HepG2 (cell line): ENCODE measurements at regions not wholly inside any gene's neighbourhood (a gene's known extent, or its start where the extent isn't known, plus 50 kb on each side); places are given as distances from the start of the nearest gene placed in this dataset.

Experiments used
- ATAC-seq: fragments of 200-7000 bp; cut with Tn5 transposase; 3 replicates; pipeline ENCODE4 v1.9.1; 2020; ENCODE audit warnings: mild to moderate bottlenecking, moderate library complexity
- BruUV-seq: library from RNA; stranded (reverse); fragments of 400-500 nt; replicated peaks from 2 replicates; lab custom pipeline; 2021; lab: Mats Ljungman, UMichigan
- CTCF ChIA-PET: fragments of 300-600 bp; formaldehyde crosslinking; extraction: SDS; loops from one replicate; lab custom pipeline; 2021; ENCODE audit warnings: low total read pairs, inconsistent platforms, low intra/inter-chr PET ratio; lab: Yijun Ruan, JAX
- POLR2A ChIA-PET: fragments of 350-600 bp; sonication (Branson Sonifier 250); formaldehyde crosslinking; loops from one replicate; lab custom pipeline; 2020; ENCODE audit warnings: antibody characterized with exemption, inconsistent platforms; lab: Yijun Ruan, JAX
- DNase-seq: peaks from one replicate; pipeline ENCODE4 v3.0.0-alpha.2; 2015; ENCODE audit warnings: low spot score
- FAIRE-seq: peaks from 3 replicates; lab custom pipeline; 2011; peaks lifted over from hg19 to GRCh38; lab: Jason Lieb, UNC
- H2AFZ ChIP-seq: one replicate; pipeline ENCODE4 v1.6.1; 2011; ENCODE audit warnings: low read length, inconsistent platforms
- H3K27ac ChIP-seq: fragments of 300-600 bp; 3 replicates; pipeline ENCODE4 v1.8.0; 2011; ENCODE audit warnings: mixed run types, mild to moderate bottlenecking, mixed read lengths, low read length, inconsistent platforms; ENCODE audit not compliant: insufficient read depth; ENCODE audit errors: extremely low read length
- H3K27me3 ChIP-seq, 2 experiments: fragments of 200-600 bp in 1 of 2; 2 replicates in 1 of 2; 3 replicates in 1 of 2; pipeline versions ENCODE4 v1.6.0 to v1.8.0; 2011; ENCODE audit warnings: low read length in 2 of 2, mild to moderate bottlenecking in 2 of 2, moderate library complexity in 2 of 2, inconsistent platforms in 1 of 2; ENCODE audit not compliant: insufficient read depth in 2 of 2, control insufficient read depth in 1 of 2
- H3K36me3 ChIP-seq, 2 experiments: fragments of 200-600 bp in 1 of 2; replicated peaks in 1 of 2; 2 replicates in 1 of 2; 3 replicates in 1 of 2; pipeline versions ENCODE4 v1.5.1 to v1.8.0; 2011; ENCODE audit warnings: low read length in 2 of 2, inconsistent platforms in 1 of 2; ENCODE audit not compliant: insufficient read depth in 2 of 2, control insufficient read depth in 1 of 2
- H3K4me1 ChIP-seq: 2 replicates; pipeline ENCODE4 v1.5.1; 2012; ENCODE audit warnings: low read length, inconsistent platforms; ENCODE audit not compliant: insufficient read depth
- H3K4me2 ChIP-seq: 2 replicates; pipeline ENCODE4 v1.6.0; 2011; ENCODE audit warnings: low read depth, low read length, inconsistent platforms
- H3K4me3 ChIP-seq, 3 experiments: fragments of 200-600 bp in 1 of 3; sonication (generic), shearing (Covaris generic) in 1 of 3; replicated peaks in 1 of 3; 2 replicates each; pipeline ENCODE4 v1.5.1; 2011 to 2016; ENCODE audit warnings: low read length in 3 of 3, inconsistent platforms in 2 of 3, low read depth in 2 of 3, mild to moderate bottlenecking in 2 of 3, control low read depth in 1 of 3, mixed read lengths in 1 of 3; ENCODE audit not compliant: insufficient read depth in 1 of 3
- H3K79me2 ChIP-seq: one replicate; pipeline ENCODE4 v1.6.1; 2011; ENCODE audit warnings: low read length, inconsistent platforms; ENCODE audit not compliant: insufficient read depth
- H3K9ac ChIP-seq: 2 replicates; pipeline ENCODE4 v1.6.0; 2011; ENCODE audit warnings: mild to moderate bottlenecking, low read depth, low read length, inconsistent platforms; ENCODE audit not compliant: insufficient read depth
- H3K9me3 ChIP-seq: 2 replicates; pipeline ENCODE4 v1.5.1; 2012; ENCODE audit warnings: mild to moderate bottlenecking, low read length
- H4K20me1 ChIP-seq: 2 replicates; pipeline ENCODE4 v1.6.0; 2011; ENCODE audit warnings: inconsistent platforms, mild to moderate bottlenecking, low read length, moderate library complexity; ENCODE audit not compliant: insufficient read depth
- ARID5B ChIP-seq: IDR thresholded peaks from 2 replicates; pipeline ENCODE4 v1.4.0; 2020; ENCODE audit warnings: mild to moderate bottlenecking, missing genetic modification reagents
- ATF3 ChIP-seq: sonication (generic); formaldehyde crosslinking; IDR thresholded peaks from 2 replicates; pipeline ENCODE4 v1.4.0; 2020; ENCODE audit warnings: missing genetic modification reagents
- FOSL1 ChIP-seq: sonication (generic); formaldehyde crosslinking; IDR thresholded peaks from 2 replicates; pipeline ENCODE4 v1.9.0; 2021; ENCODE audit warnings: missing genetic modification reagents, borderline replicate concordance
- FOSL2 ChIP-seq: sonication (generic); formaldehyde crosslinking; IDR thresholded peaks from 2 replicates; pipeline ENCODE4 v1.4.0; 2020; ENCODE audit warnings: missing genetic modification reagents
- FOXA3 ChIP-seq: IDR thresholded peaks from 2 replicates; pipeline ENCODE4 v1.6.1; 2016; ENCODE audit warnings: missing genetic modification reagents, missing compliant biosample characterization
- GATAD2A ChIP-seq: IDR thresholded peaks from 2 replicates; pipeline ENCODE4 v1.6.1; 2016
- SOX5 ChIP-seq: IDR thresholded peaks from 2 replicates; pipeline ENCODE4 v1.6.1; 2016; ENCODE audit warnings: borderline replicate concordance
- THAP11 ChIP-seq: IDR thresholded peaks from 2 replicates; pipeline ENCODE4 v1.6.1; 2016; ENCODE audit warnings: missing biosample characterization, missing genetic modification reagents
- ZBTB2 ChIP-seq: sonication (generic); formaldehyde crosslinking; IDR thresholded peaks from 2 replicates; pipeline ENCODE4 v1.8.0; 2022; ENCODE audit warnings: low read depth, missing genetic modification reagents
- ZNF282 ChIP-seq: fragments of 450-650 bp; IDR thresholded peaks from 2 replicates; pipeline ENCODE4 v1.6.1; 2018; ENCODE audit not compliant: partially characterized antibody
- ZNF496 ChIP-seq: sonication (generic); formaldehyde crosslinking; IDR thresholded peaks from 2 replicates; pipeline ENCODE4 v1.8.1; 2023; ENCODE audit warnings: mild to moderate bottlenecking, moderate library complexity, missing genetic modification reagents; ENCODE audit not compliant: insufficient replicate concordance
- ZNF597 ChIP-seq: sonication (generic); formaldehyde crosslinking; IDR thresholded peaks from 2 replicates; pipeline ENCODE4 v1.5.0; 2020; ENCODE audit warnings: missing genetic modification reagents
- ZNF652 ChIP-seq: IDR thresholded peaks from 2 replicates; pipeline ENCODE4 v1.6.1; 2016; ENCODE audit warnings: low read depth, borderline replicate concordance
- ZNF816 ChIP-seq: sonication (generic); formaldehyde crosslinking; IDR thresholded peaks from 2 replicates; pipeline ENCODE4 v1.8.0; 2022; ENCODE audit warnings: missing genetic modification reagents, mild to moderate bottlenecking, borderline replicate concordance
- WGBS: methylation state at CpG from one replicate; pipeline ENCODE4 v1.1.6; 2017; ENCODE audit warnings: low lambda C conversion rate; 5-methylcytosine and 5-hydroxymethylcytosine counted together
- in situ Hi-C: cut with HindIII; loops from 2 replicates; pipeline ENCODE4 v1.10.0; 2017; ENCODE audit warnings: low pct_unique_long_range_greater_than_20kb; ENCODE audit not compliant: extremely low pct_ligation_motif_present
- intact Hi-C: fragments of 100-400 bp; cut with micrococcal nuclease; formaldehyde crosslinking; loops from one replicate; pipeline ENCODE4 v1.10.0; 2022; ENCODE audit not compliant: unreplicated experiment

- TF ChIP-seq ZNF597 (CRISPR knock-in tag) (no peak), ZNF652 (CRISPR knock-in tag) (peak; percentile 95), FOXA3 (CRISPR knock-in tag) (peak; percentile 34; the same call in 1 of the 2 replicates), ARID5B (0 out of 2 replicates have a peak, but pooled peaks have one; percentile 8)
- TF ChIP-seq, all 625 proteins: peak for 10
Measured at GRCh38 chr11:29293825-29294224, 723.0 kb downstream of the KCNA4 start (continued).

- H3K27ac ChIP-seq = no peak overlapping the region
- H2AFZ ChIP-seq = no peak overlapping the region
- H3K36me3 ChIP-seq = no peaks in the 10 kb centered on the region
- WGBS = 9% methylated on average over 2 of the region's 2 CpGs
- ChIA-PET CTCF (no interaction called here), POLR2A (no interaction called here)
- no peaks in the 10 kb centered on the region for H3K4me1 ChIP-seq
- FAIRE-seq (no peak), ATAC-seq (peak; percentile 92), DNase-seq (peak; percentile 69)
- in situ Hi-C loops = no loop called here
- no peak overlapping the region for H3K4me2 ChIP-seq
- no peaks in the 10 kb centered on the region for H4K20me1 ChIP-seq
- H3K79me2 ChIP-seq = no peaks in the 10 kb centered on the region
- no TSS peak for BruUV-seq
- H3K4me3 ChIP-seq = no peak overlapping the region
- intact Hi-C loops = no loop called here
- no peaks in the 10 kb centered on the region for H3K9me3 ChIP-seq
- H3K9ac ChIP-seq = no peak overlapping the region
- H3K27me3 ChIP-seq = no peaks in the 10 kb centered on the region
- 0 out of 2 replicates have a peak, but pooled peaks have one; percentile 20 for TF ChIP-seq GATAD2A (CRISPR knock-in tag)
- no peak for TF ChIP-seq ZBTB2
- 0 out of 2 replicates have a peak, but pooled peaks have one; percentile 40 for TF ChIP-seq ATF3 (CRISPR knock-in tag)
- peak; percentile 96 for TF ChIP-seq FOSL2 (CRISPR knock-in tag)
- TF ChIP-seq ZNF816 (CRISPR knock-in tag) = no peak
- no peak for TF ChIP-seq ZNF496 (CRISPR knock-in tag)
- no peak for TF ChIP-seq ZNF282
- no peak for TF ChIP-seq THAP11 (CRISPR knock-in tag)
- 0 out of 2 replicates have a peak, but pooled peaks have one; percentile 40 for TF ChIP-seq FOSL1 (CRISPR knock-in tag)
- peak; percentile 84 for TF ChIP-seq SOX5 (CRISPR knock-in tag)
Measured at GRCh38 chr11:29282088-29282487, 734.7 kb downstream of the KCNA4 start.
